ENCODE measurements at regions not wholly inside any gene's neighbourhood (a gene's known extent, or its start where the extent isn't known, plus 50 kb on each side); places are given as distances from the start of the nearest gene placed in this dataset.

DNA sequence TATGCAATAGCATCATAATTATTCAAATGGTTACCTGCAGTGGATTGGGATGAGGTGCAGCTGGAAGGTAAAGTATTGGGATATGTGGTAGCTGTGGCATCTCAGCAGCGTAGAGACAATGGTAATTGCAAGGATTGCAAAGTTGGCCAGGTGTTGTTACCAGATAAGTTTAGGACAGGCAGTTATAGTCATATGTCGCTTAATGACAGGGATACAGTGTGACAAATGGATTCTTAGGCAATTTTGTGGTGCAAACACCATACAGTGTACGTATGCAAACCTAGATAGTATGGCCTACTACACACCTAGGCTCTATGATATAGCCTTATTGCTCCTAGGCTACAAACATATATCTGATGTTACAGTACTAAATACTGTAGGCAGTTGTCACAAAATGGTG lies 163.5 kb upstream of the LYZL2 start:
- DNase-seq (ENCODE audit: low read depth in 2 of 2) = no peak

- DNase-seq (ENCODE audit: low read depth in 2 of 2) = no peak
Measured at GRCh38 chr10:30792025-30792424, 162.5 kb upstream of the LYZL2 start.

GRCh38 chr10:30791197-30791611 lies 161.7 kb upstream of the LYZL2 start:
- no peak for DNase-seq (ENCODE audit: low read depth in 2 of 2)

- no peak for DNase-seq (ENCODE audit: low read depth in 2 of 2)
Measured at GRCh38 chr10:30789806-30790205, 160.3 kb upstream of the LYZL2 start.

DNA sequence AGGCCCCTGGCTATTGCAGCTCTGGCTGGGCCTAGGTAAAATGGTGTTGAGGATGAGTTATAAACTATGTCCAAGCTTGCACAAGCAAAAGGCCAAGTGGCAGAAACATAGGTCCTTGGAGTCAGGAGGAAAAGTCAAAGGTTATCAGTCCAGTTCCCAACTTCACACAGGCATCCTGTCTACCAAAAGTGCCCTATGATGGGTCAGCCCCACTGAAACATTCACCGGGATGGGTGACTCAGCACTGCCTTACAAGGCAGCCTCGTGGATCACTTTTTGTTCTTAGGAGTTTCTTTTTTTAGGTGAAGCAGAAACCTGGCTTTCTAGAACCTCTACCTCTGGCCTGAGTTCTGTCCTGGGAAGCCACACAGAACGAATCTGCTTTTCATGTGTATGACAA lies 158.8 kb upstream of the LYZL2 start:
- DNase-seq (ENCODE audit: low read depth in 2 of 2) = no peak

DNA sequence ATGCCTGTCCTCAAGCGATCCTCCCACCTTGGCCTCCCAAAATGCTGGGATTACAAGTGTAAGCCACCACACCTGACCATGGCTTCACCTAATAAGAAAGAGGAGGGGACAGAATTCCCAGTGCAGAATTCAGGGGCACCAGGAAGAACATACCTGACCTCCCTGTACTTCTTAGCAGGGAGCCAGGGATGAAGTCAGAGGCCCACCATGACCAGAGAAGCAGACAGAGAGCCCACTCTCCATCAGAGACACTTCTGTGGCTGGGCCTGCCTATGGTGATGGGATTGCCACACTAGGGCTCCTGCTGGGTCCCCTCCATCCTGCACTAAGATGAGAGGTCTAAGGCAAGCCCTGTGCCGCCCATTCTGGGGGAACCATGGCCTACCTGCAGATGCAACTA lies 157.4 kb upstream of the LYZL2 start:
- DNase-seq (ENCODE audit: low read depth in 2 of 2) = no peak

DNA sequence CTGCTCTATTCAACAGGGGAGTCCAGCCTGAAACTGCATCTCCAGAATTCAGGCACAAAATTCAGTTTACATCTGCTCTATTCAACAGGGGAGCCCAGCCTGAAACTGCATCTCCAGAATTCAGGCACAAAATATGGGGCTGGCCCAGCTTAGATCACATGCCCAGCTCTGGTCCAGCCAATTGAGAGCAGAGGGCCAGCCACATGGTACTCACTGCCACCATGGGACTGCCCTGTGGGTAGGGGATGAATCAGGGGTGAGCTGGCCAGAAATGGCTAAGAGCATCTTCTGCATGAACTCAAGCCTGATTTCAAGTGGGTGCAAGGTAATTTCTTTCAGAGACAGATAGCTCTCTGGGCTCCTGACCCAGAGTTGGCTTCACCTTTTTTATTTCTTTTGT lies 156.6 kb upstream of the LYZL2 start:
- DNase-seq (ENCODE audit: low read depth in 2 of 2) = no peak

- DNase-seq (ENCODE audit: low read depth in 2 of 2) = peak in 1 of 2 donors; percentile 26
Measured at GRCh38 chr10:30784897-30785605, 155.5 kb upstream of the LYZL2 start.

DNA sequence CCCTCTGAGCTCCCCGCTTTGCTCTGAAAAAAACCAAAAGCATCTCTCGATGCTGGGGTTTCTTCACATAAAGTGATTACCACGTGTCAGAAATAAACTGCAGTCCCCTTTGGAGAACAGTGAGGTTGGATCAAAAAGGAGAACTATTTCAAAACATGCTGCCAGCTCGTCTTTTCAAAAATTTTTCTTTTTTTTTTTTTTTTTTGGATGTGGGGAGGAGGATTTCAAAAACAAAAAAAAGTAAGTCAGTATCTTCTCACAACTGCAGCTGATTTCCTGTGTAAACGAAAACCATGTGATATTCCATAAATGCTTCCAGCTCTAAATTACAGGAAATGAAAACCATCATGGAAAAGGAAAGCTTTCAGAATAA lies 155.0 kb upstream of the LYZL2 start:
- no peak for DNase-seq (ENCODE audit: low read depth in 2 of 2)

GRCh38 chr10:30783939-30784501 lies 154.5 kb upstream of the LYZL2 start:
- peak; percentile 65 to 72 for DNase-seq (ENCODE audit: low read depth in 2 of 2)

- DNase-seq (ENCODE audit: low read depth in 2 of 2) = no peak
Measured at GRCh38 chr10:30782537-30783461, 153.2 kb upstream of the LYZL2 start.

DNA sequence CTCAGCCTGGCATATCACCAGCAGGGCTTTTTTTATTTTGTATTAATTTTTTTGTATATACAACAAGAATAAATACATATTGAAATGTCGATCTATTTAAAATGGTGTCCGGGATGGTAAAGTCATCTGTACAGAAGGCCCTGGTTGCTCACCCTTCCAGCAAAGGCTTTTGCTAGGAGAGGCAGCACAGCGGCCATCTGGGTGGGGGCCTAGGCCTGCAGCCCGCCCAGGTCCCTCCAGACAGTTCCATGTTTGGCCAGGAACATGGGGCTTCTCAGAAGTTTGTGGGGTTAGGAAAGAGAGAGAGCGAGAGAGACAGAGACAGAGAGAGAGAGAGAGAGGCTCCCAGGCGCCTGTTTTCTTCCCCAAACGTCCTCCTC lies 152.6 kb upstream of the LYZL2 start:
- DNase-seq (ENCODE audit: low read depth in 2 of 2) = no peak

GRCh38 chr10:30781670-30782121 lies 152.1 kb upstream of the LYZL2 start:
- DNase-seq (ENCODE audit: low read depth in 2 of 2) = no peak

DNA sequence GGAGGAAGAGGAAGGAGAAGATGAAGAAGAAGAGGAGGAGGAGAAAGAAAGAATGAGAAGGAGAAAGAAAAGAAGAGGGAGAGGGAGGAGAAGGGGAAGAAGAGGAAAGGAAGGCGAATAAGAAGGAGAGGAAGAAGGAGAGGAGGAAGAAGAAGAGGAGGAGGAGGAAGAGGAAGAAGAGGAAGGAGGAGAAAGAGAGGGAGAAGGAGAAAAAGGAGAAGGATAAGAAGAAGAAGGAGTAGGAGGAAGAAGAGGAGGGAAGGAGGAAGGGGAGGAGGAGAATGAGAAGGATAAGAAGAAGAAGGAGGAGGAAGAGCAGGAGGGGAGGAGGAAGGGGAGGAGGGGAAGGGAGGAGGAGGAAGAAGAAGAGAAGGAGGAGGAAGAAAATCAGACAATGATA lies 149.2 kb upstream of the LYZL2 start:
- no peak for DNase-seq (ENCODE audit: low read depth in 2 of 2)

DNA sequence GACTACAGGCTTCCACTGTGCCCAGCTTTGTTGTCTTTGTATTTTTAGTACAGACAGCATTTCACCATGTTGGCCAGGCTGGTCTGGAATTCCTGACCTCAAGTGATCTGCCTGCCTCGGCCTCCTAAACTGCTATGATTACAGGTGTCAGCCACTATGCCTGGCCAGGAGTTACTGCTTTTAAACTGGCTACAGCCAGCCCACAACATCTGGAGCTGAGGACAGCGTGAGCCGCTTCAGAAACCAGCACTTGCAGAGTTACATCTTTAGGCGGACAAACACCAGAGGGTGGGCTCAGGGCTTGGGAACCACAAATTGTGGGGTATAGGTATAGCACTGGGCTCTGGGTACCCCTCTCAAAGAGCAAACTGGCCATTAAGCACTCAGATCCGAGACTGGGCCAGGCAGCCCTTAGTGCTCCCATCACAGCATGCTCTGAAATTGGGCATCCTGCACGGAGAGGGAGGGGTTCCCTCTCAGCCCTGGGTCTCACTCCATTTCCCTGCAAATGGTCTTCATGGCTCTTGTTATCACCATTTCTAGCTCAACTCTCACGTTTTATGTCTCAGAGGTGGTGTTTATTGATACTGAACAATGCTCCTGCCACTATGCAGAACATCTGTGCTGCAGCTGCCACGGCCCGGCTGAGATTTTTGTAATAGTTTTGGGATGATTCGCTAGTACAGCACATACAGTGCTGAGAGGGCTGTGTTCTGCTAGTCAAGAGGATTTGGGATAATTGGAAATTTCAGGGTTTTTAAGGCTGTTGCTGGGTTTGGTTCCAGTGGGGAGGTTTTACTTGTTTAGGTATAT lies 146.4 kb upstream of the LYZL2 start:
- no peak for DNase-seq (ENCODE audit: low read depth in 2 of 2)

DNA sequence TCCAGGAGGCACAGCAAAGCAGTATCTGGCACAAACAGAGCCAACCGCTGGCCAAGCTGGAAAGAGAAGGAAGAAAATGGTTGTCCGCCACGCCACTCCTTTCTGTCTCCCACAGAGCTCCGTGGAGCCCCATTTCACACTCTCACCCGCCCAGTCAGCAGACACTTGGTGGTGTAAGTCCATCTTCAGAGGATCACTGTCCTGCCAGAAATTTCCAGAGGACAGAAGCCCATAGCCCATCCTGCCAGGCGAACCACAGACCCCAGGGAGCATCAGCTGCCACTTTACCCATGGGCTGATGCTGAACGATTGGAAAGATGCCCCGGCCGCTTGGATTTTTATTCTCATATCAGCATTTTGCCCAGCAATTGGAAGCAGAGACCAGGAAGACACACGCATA lies 144.7 kb upstream of the LYZL2 start:
- DNase-seq (ENCODE audit: low read depth in 2 of 2) = no peak

GRCh38 chr10:30773501-30773900 lies 143.9 kb upstream of the LYZL2 start:
- no peak for DNase-seq (ENCODE audit: low read depth in 2 of 2)

DNA sequence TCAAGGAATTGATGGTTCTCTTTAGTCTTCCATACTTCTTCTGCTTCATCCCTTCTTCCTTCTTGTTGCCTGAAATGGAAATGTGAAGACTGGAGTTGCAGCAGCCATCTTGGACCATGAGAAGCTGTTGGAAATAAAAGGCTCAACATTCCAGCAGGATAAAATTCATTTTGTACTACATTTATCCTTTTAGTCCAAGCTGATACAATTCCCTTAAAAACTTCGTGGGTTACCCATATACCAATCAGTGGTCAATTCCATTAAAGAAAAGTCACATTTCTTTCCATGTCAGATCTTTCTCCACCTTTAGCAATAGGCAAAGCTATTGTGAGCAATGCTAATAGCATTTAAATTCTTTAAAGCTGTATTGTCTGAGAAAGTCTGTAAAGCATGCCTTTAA lies 141.3 kb upstream of the LYZL2 start:
- DNase-seq (ENCODE audit: low read depth in 2 of 2) = no peak

DNA sequence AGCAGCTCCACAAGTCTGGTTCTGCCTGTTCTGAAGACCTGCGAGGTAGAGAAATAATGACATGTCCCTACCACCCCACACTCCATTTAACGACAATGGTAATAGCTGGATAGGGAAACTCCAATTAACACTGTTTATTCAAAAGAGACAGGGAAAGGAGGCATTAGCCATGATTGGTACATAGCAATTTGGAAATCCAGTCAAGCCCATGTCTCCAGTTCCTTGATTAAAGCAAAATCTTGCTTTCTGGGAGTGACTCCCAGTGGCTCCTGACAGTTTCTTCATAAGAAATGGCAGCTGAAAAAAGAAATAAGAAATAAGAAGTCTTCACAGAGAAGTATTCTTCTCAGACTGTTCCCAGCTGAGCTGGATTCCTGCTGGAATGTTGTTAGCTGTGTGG lies 140.7 kb upstream of the LYZL2 start:
- no peak for DNase-seq (ENCODE audit: low read depth in 2 of 2)

DNA sequence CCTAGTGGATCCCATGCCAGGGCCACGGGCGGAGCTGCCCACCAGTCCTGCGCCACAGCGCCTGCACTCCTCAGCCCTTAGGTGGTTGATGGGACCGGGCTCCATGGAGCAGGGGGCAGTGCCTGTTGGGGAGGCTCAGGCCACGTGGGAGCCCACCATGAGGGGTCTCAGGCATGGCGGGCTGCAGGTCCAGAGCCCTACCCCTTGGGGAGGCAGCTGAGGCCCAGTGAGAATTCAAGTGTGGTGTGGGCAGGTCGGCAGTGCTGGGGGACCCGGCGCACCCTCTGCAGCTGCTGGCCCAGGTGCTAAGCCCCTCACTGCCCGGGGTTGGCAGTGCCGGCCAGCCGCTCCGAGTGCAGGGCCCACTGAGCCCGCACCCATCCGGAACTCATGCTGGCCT lies 139.8 kb upstream of the LYZL2 start:
- DNase-seq (ENCODE audit: low read depth in 2 of 2) = no peak

GRCh38 chr10:30765616-30766015 lies 136.1 kb upstream of the LYZL2 start:
- DNase-seq (ENCODE audit: low read depth in 2 of 2) = no peak

DNA sequence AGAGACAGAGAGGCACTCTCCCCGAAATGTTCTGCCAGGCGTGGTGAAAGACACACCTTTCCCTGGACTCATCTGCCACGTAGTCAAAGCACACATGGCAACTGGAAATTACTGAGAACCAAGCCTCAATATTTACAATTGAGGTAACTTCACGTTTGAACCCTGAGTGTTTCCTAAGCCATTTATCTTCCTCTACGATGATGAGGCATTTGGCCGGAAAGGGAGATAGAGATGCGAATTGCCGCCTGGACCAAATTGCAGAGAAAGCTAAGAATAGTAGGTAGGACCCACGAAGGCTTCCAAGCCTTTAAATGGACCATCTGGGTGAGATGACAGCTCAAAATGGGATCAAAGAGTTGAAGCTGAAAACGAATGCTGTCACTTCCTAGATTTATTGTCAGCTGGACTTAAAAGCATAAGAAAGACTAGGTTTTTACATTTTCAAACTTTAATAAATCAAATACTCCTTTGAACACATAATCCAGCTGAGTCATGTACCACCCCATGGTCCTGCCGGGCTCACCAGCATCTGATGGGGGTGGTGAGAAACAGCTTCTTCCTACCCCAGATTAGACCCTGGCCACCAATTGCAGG lies 135.6 kb upstream of the LYZL2 start:
- DNase-seq (ENCODE audit: low read depth in 2 of 2) = no peak

Measured in stimulated activated CD8-positive, alpha-beta memory T cell treated with anti-CD3 and anti-CD28 coated beads, Interleukin-15, amount 100 ng/mL, for 4 hours (primary cell).